ENCODE measurements at regions not wholly inside any gene's neighbourhood (a gene's known extent, or its start where the extent isn't known, plus 50 kb on each side); places are given as distances from the start of the nearest gene placed in this dataset.
A peak's percentile ranks its signal among the peaks of the same experiment; 100 is the strongest.
"Not testable (repeated sequence)": the region's sequence is repeated elsewhere in the genome, so short reads cannot be mapped to it uniquely, and the experiment has no call there.

GRCh38 chr12:93235881-93236280 lies 141.8 kb upstream of the NUDT4 start:
- H3K9me3 ChIP-seq (ENCODE audit: low read depth, low read length), result peaks cover 6% of the 10 kb centered on the region; the same call in 1 of the 2 replicates
- TF ChIP-seq POLR2AphosphoS5 (IDR thresholded peaks at IDR 0.05; ENCODE audit: borderline replicate concordance, low read depth, low read length), result no peak
- no peak for TF ChIP-seq FOXP2 (optimal IDR thresholded peaks at IDR 0.05; ENCODE audit: control extremely low read depth, extremely low read length, insufficient read depth)
- TF ChIP-seq EZH2 (IDR thresholded peaks at IDR 0.05), result no peak
- no peak overlapping the region for H3K9ac ChIP-seq (ENCODE audit: insufficient read length)
- H3K27ac ChIP-seq, result no peak overlapping the region
- DNase-seq (ENCODE audit: low read depth, low spot score), result no peak
- no peak overlapping the region for H3K4me3 ChIP-seq
- H3K36me3 ChIP-seq (ENCODE audit: insufficient read depth, low read length), result no peaks in the 10 kb centered on the region

GRCh38 chr12:93237235-93237915 lies 140.3 kb upstream of the NUDT4 start:
- Histone ChIP-seq H3K36me3 (ENCODE audit: insufficient read depth, low read length) (no peaks in the 10 kb centered on the region), H3K9ac (ENCODE audit: insufficient read length) (no peak overlapping the region), H3K4me3 (no peak overlapping the region), H3K27ac (no peak overlapping the region), H3K9me3 (ENCODE audit: low read depth, low read length) (peaks cover 6% of the 10 kb centered on the region; the same call in 1 of the 2 replicates)
- TF ChIP-seq POLR2AphosphoS5 (IDR thresholded peaks at IDR 0.05; ENCODE audit: borderline replicate concordance, low read depth, low read length) (no peak), FOXP2 (optimal IDR thresholded peaks at IDR 0.05; ENCODE audit: control extremely low read depth, extremely low read length, insufficient read depth) (no peak), EZH2 (IDR thresholded peaks at IDR 0.05) (no peak)
- no peak for DNase-seq (ENCODE audit: low read depth, low spot score)

GRCh38 chr12:93238512-93239262 lies 139.0 kb upstream of the NUDT4 start:
- H3K9ac ChIP-seq (ENCODE audit: insufficient read length), result not testable (repeated sequence)

GRCh38 chr12:93239789-93240188 lies 137.9 kb upstream of the NUDT4 start:
- H3K9me3 ChIP-seq (ENCODE audit: low read depth, low read length); H3K27ac ChIP-seq; H3K36me3 ChIP-seq (ENCODE audit: insufficient read depth, low read length); H3K4me3 ChIP-seq; DNase-seq (ENCODE audit: low read depth, low spot score); H3K9ac ChIP-seq (ENCODE audit: insufficient read length): not testable (repeated sequence)

More at GRCh38 chr12:93238512-93239262, 139.0 kb upstream of the NUDT4 start:
- not testable (repeated sequence) for H3K27ac ChIP-seq; H3K36me3 ChIP-seq (ENCODE audit: insufficient read depth, low read length); DNase-seq (ENCODE audit: low read depth, low spot score); H3K4me3 ChIP-seq; H3K9me3 ChIP-seq (ENCODE audit: low read depth, low read length)

- no peak for DNase-seq (ENCODE audit: low read depth, low spot score)
- peaks cover 6% of the 10 kb centered on the region; the same call in 1 of the 2 replicates for H3K9me3 ChIP-seq (ENCODE audit: low read depth, low read length)
- H3K4me3 ChIP-seq, result no peak overlapping the region
- H3K9ac ChIP-seq (ENCODE audit: insufficient read length), result no peak overlapping the region
- H3K36me3 ChIP-seq (ENCODE audit: insufficient read depth, low read length), result no peaks in the 10 kb centered on the region
- TF ChIP-seq EZH2 (IDR thresholded peaks at IDR 0.05) (no peak), FOXP2 (optimal IDR thresholded peaks at IDR 0.05; ENCODE audit: control extremely low read depth, extremely low read length, insufficient read depth) (no peak), POLR2AphosphoS5 (IDR thresholded peaks at IDR 0.05; ENCODE audit: borderline replicate concordance, low read depth, low read length) (no peak)
- peak overlapping the region; percentile 14; the same call in 1 of the 2 replicates for H3K27ac ChIP-seq
Observed at GRCh38 chr12:93242154-93242972, 135.4 kb upstream of the NUDT4 start.

GRCh38 chr12:93243382-93243688 lies 134.4 kb upstream of the NUDT4 start:
- Histone ChIP-seq H3K9ac (ENCODE audit: insufficient read length) (no peak overlapping the region), H3K9me3 (ENCODE audit: low read depth, low read length) (peaks cover 3% of the 10 kb centered on the region; the same call in 1 of the 2 replicates), H3K36me3 (ENCODE audit: insufficient read depth, low read length) (no peaks in the 10 kb centered on the region), H3K27ac (no peak overlapping the region), H3K4me3 (no peak overlapping the region)
- TF ChIP-seq FOXP2 (optimal IDR thresholded peaks at IDR 0.05; ENCODE audit: control extremely low read depth, extremely low read length, insufficient read depth) (no peak), POLR2AphosphoS5 (IDR thresholded peaks at IDR 0.05; ENCODE audit: borderline replicate concordance, low read depth, low read length) (no peak), EZH2 (IDR thresholded peaks at IDR 0.05) (no peak)
- DNase-seq (ENCODE audit: low read depth, low spot score), result no peak

GRCh38 chr12:93243689-93244513 lies 133.8 kb upstream of the NUDT4 start:
- H3K27ac ChIP-seq, result peak overlapping the region; percentile 93

More at GRCh38 chr12:93243689-93244513, 133.8 kb upstream of the NUDT4 start:
- DNase-seq (ENCODE audit: low read depth, low spot score), result peak; percentile 82
- Histone ChIP-seq H3K9me3 (ENCODE audit: low read depth, low read length) (peaks cover 3% of the 10 kb centered on the region; the same call in 1 of the 2 replicates), H3K36me3 (ENCODE audit: insufficient read depth, low read length) (no peaks in the 10 kb centered on the region), H3K4me3 (peak overlapping the region; percentile 61), H3K9ac (ENCODE audit: insufficient read length) (no peak overlapping the region)
- TF ChIP-seq FOXP2 (optimal IDR thresholded peaks at IDR 0.05; ENCODE audit: control extremely low read depth, extremely low read length, insufficient read depth), result no peak
- peak; percentile 23; the same call in 1 of the 2 replicates for TF ChIP-seq POLR2AphosphoS5 (IDR thresholded peaks at IDR 0.05; ENCODE audit: borderline replicate concordance, low read depth, low read length)
